ENCODE measurements at regions not wholly inside any gene's neighbourhood (a gene's known extent, or its start where the extent isn't known, plus 50 kb on each side); places are given as distances from the start of the nearest gene placed in this dataset.

DNA sequence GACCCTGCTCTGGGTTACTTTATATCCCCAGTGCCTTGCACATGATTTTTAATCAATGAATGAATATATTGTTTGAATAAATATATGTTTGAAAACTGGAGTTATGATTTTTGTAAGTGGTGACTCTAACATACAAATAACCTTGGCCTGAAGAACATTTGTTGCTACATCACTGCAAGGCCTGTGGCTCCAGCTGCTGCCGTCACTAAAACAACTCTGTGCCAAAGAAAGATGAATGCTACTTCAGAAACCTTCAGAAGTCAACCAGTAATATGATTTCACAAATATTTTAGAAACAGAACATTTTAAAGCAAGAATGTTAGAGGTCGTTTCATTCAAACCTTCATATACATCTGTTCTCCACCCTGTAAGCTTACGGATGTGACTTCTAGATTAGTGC is 60.6 kb upstream of the SEC16B start:
- no peak overlapping the region for H3K4me3 ChIP-seq (ENCODE audit: low read depth, low read length)
- TF ChIP-seq, protein P1, sequence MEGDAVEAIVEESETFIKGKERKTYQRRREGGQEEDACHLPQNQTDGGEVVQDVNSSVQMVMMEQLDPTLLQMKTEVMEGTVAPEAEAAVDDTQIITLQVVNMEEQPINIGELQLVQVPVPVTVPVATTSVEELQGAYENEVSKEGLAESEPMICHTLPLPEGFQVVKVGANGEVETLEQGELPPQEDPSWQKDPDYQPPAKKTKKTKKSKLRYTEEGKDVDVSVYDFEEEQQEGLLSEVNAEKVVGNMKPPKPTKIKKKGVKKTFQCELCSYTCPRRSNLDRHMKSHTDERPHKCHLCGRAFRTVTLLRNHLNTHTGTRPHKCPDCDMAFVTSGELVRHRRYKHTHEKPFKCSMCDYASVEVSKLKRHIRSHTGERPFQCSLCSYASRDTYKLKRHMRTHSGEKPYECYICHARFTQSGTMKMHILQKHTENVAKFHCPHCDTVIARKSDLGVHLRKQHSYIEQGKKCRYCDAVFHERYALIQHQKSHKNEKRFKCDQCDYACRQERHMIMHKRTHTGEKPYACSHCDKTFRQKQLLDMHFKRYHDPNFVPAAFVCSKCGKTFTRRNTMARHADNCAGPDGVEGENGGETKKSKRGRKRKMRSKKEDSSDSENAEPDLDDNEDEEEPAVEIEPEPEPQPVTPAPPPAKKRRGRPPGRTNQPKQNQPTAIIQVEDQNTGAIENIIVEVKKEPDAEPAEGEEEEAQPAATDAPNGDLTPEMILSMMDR (IDR thresholded peaks at IDR 0.05; ENCODE audit: borderline replicate concordance, insufficient read depth, low read depth, low read length) = no peak

- H3K4me3 ChIP-seq (ENCODE audit: low read depth, low read length) = no peak overlapping the region
- TF ChIP-seq, protein P1 (IDR thresholded peaks at IDR 0.05; ENCODE audit: borderline replicate concordance, insufficient read depth, low read depth, low read length) = peak; percentile 81
Observed at GRCh38 chr1:178031856-178032320, 62.0 kb upstream of the RASAL2 start.

DNA sequence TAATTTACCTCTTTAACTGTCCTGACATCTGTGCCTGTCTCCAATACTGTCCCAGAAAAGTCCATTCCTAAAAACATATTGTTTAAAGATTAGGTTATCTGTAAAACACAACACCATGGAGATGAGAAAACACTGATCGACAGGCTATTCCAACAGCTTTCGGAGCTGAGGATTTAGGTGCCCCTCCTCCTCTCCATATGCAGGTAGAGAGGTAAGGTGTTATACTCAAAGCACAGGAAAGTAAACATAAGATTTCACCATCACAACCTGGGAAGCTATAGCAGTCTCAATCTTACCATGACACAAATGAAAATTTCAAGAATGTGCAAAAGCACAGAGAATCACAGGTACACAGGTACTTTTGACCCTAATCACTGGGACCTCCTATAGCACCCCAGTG is 60.9 kb upstream of the RASAL2 start:
- TF ChIP-seq, protein P1 (IDR thresholded peaks at IDR 0.05; ENCODE audit: borderline replicate concordance, insufficient read depth, low read depth, low read length) = no peak
- H3K4me3 ChIP-seq (ENCODE audit: low read depth, low read length) = no peak overlapping the region

GRCh38 chr1:178034676-178035075 is 59.2 kb upstream of the RASAL2 start:
- TF ChIP-seq, protein P1 (IDR thresholded peaks at IDR 0.05; ENCODE audit: borderline replicate concordance, insufficient read depth, low read depth, low read length) = no peak
- no peak overlapping the region for H3K4me3 ChIP-seq (ENCODE audit: low read depth, low read length)

DNA sequence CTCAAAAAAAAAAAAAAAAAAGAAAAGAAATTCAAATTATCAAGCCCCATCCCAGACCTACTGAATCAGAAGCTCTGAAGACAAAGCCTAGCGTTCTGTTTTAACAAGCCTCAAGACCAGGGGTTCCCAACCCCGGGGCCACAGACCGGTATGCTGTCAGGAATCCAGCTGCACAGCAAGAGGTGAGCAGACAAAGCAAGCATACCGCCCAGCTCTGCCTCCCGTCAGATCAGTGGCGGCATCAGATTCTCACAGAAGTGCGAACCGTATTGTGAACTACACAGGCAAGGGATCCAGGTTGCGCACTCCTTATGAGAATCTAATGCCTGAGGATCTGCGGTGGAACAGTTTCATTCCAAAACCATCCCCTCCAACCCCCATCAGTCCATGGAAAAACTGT is 57.8 kb upstream of the RASAL2 start:
- TF ChIP-seq, protein P1 (IDR thresholded peaks at IDR 0.05; ENCODE audit: borderline replicate concordance, insufficient read depth, low read depth, low read length) = no peak
- H3K4me3 ChIP-seq (ENCODE audit: low read depth, low read length) = no peak overlapping the region

- no peak overlapping the region for H3K4me3 ChIP-seq (ENCODE audit: low read depth, low read length)
- TF ChIP-seq, protein P1 (IDR thresholded peaks at IDR 0.05; ENCODE audit: borderline replicate concordance, insufficient read depth, low read depth, low read length) = 0 out of 2 replicates have a peak, but pooled peaks have one; percentile 4
Observed at GRCh38 chr1:178037510-178038253, 56.2 kb upstream of the RASAL2 start.

DNA sequence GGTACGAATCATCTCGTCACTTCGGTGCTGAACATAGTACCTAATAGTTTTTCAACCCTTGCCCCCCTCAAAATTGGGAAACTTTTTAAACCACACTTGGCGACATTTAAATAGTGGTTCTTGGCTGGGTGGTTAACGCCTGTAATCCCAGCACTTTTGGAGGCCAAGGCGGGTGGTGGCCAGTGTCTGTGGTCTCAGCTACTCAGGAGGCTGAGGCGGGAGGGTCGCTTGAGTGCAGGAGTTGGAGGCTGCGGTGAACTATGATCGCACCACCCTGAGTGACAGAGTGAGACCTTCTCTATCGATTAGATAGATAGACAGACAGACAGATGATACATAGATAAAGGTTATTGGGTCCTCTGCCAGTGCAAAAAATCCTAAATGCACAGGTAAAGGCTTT is 55.5 kb upstream of the RASAL2 start:
- H3K4me3 ChIP-seq (ENCODE audit: low read depth, low read length) = no peak overlapping the region
- TF ChIP-seq, protein P1 (IDR thresholded peaks at IDR 0.05; ENCODE audit: borderline replicate concordance, insufficient read depth, low read depth, low read length) = no peak
